Right lobe of liver (tissue), 4 donors: ENCODE measurements at regions not wholly inside any gene's neighbourhood (a gene's known extent, or its start where the extent isn't known, plus 50 kb on each side); places are given as distances from the start of the nearest gene placed in this dataset.

ENCODE experiments used
- CTCF ChIP-seq, 4 donors: fragments of 200-600 bp in 3 of 4; fragments of 450-650 bp in 1 of 4; IDR thresholded peaks; one replicate each; pipeline versions ENCODE4 v1.5.1 to v1.8.0; 2016 to 2022; ENCODE audit warnings: antibody characterized with exemption in 4 of 4, mild to moderate bottlenecking in 2 of 4
- POLR2A ChIP-seq: fragments of 450-650 bp; IDR thresholded peaks from one replicate; pipeline ENCODE4 v1.6.1; 2017; ENCODE audit warnings: antibody characterized with exemption, mild to moderate bottlenecking
- donor health status: DM: no; HTN: no; CAD: no.
- donor health status: DM: no; HTN: no; CAD: no.
- donor health status: DM: no; HTN: yes; CAD: no.

DNA sequence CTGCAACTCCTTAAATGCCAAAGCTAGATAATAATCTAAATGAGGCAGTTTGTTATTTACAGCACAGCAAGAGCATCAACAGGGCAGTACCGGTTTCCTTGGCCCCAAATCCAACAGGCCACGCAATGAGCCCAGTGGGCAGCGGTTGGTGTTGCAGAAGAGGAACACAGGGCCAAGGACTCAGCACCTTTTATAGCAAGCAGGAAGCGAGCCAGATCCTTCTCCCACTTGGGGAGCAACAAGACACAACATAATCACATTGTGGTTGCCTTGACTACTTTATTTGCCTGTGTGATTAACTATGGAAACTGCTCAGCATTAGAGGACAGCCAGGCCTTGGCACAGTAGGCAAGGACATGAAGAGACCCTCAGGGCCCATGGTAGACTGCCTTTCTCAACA, 67.1 kb upstream of the HTR2A start:
- TF ChIP-seq CTCF (IDR thresholded peaks at IDR 0.05) = no peak
- no peak for TF ChIP-seq POLR2A
